Hematopoietic multipotent progenitor cell treated with erythropoietin and hydrocortisone succinate and interleukin-3 and kit ligand, for 8 days (in vitro differentiated cells): ENCODE measurements at regions not wholly inside any gene's neighbourhood (a gene's known extent, or its start where the extent isn't known, plus 50 kb on each side); places are given as distances from the start of the nearest gene placed in this dataset.
"Not testable (repeated sequence)": the region's sequence is repeated elsewhere in the genome, so short reads cannot be mapped to it uniquely, and the experiment has no call there.

ENCODE experiments used
- DNase-seq: peaks from one replicate; pipeline ENCODE4 v3.0.0-alpha.2; 2015

DNA sequence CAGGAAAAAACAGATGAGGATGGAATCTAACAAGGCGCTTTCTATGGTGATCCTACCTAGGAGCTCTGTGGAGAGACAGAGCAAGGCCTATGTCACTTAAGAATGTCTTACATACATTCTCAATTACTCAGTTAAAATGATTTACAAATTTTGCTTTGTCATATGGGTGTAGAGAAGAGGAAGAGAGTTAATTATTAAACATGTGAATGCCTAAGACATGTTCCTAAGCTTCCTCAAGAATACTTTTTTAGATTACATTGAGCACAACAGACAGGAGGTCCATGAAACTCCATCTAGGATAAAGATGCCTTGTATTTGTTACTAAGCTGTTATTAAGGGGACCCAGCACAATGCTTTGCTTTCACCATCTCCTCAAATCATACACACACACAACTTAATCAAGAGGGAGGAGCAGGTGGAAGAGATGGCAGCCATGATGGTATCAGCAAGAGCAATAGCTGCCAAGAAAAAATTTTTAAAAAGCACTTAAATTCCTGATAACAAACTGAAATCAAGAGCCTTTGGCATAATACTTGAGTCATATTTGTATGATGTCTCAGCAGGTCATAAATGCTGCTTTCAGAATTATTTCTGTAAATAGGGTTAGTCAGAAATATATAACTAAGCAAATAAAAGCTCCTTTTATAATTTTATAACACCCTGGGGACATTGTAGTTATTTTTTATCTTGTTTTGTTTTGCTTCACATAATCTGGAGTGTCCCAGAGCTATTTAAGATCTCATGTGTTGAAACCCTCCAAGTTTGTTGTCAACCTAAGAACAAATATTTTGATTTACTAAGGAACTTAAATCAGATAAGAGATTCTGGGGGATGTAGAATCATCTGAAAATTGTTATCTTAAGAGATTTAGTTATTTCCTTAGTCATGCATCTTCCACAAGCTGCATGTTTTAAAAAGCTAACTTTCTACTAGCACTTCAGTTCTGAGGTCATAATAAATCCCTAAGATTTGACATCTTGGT, 70.0 kb upstream of the CD2AP start:
- no peak for DNase-seq

DNA sequence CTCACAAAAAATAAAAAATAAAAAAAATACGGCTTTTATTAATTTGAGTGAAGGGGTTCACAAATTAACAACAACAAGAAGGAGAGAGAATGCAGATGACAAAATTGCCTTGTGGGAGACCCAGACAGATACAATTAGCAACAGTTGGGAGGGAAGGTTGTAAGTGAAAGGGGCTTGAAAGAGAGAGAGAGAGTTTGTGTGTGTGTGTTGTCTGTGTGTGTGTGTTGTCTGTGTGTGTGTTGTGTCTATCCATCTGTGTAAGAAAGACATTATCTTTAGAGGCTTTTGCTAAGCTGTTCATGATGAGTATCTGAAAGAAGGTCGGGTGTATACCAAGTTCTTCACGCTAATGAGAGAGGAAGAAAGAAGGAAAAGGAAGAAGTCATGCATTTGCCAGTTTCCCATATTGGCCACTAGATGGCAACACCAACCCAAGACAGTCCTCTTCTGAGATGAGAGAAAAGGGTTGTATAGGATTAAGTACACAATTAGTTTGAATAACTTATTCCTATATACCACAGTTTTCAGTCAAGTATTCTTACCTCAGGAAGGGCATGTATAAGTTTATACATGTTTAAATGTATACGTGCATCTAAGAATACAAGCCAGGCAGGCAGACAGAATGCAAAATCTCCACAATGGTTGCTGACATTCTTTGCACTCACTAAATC, 63.7 kb upstream of the CD2AP start:
- DNase-seq: peak; percentile 91

DNA sequence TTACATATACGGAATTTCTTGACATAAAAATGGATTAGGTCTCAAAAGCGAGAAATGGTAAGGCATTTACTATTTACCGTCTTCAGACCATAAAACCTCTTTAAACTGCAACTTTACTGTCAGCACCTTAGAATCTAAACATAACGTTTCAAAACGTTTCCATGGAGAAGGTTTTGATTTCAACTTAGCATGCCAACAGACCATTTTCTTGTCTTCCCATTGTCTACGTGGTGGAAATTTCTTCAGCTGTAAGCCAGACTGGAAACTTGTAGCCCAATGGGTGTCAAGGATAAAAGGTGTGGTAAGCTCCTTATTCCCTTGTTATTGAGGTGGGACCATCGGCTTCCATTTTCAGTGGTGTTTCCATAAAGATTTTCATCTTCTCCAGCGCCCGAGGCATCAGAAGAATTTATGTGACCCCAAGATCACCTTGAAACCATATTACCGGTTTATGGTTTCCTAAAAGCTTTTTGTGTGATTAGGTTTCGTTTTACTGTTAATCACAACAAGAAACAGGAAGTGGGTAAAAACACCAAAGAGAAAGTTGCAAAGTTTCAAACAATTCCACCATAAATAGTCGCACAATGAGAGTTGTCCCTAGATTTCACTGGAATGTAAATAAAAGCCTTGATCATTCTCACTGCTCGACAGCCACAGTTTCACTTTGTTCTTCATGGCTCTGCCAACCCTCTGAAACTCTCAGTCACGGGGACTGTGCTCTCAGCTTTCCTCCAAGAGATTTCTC, 63.0 kb upstream of the CD2AP start:
- peak; percentile 53 for DNase-seq

DNA sequence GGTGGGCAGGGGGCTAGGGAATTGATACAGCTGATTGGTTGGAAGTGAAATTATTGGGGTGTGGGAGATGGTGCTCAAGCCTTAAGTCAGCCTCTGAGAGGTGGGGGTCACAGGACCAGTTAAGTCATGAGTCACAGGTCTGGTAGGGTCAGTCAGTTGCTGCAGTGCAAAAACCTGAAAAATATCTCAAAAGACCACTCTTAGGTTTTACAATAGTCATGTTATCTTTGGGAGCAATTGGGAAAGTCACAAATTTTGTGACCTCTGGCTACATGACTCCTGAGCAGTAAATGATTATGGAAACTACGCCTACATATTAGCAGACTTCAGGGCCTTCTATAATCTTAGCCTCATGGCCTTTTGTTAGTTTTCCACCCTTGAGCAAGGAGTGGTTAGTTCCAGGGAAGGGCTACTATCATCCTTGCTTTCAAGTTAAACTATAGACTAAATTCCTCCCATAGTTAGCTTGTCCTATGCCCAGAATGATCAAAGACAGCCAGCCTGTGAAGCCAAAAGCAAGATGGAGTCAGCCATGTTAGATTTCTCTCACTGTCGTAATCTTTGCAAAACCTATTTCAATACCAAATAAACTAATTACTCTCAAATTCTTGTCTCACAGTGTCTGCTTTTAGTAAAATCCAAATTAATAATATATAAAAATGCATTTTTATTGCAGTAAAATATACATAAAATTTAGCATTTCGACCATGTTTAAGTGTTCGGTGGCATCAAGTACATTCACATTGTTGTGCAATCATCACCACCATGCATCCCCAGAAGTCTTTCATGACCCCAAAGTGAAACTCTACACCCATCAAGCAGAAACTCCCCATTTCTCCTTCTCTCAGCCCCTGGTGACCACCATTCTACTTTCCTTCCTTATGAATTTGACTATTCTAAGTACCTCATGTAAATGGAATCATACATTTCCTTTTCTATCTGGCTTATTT, 60.9 kb upstream of the CD2AP start:
- DNase-seq: no peak

DNA sequence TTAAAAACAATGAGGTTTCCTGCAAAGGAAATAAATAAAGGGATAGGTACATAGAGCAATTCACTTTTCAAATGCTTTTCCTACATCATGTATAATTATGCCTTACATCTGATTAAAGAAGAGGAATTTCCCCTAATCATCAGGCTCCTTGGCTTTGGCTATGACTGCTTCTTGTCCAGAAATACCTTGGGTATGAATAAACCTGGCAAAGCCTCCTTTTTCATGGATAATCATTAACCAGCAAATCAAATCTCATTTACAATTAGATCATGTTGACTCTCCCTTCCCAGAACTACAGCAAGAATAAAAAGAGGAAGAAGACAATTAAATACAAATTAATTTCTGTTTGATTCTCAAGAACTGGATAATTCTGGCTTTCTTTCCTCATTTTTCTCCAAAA, 58.0 kb upstream of the CD2AP start:
- DNase-seq: no peak

DNA sequence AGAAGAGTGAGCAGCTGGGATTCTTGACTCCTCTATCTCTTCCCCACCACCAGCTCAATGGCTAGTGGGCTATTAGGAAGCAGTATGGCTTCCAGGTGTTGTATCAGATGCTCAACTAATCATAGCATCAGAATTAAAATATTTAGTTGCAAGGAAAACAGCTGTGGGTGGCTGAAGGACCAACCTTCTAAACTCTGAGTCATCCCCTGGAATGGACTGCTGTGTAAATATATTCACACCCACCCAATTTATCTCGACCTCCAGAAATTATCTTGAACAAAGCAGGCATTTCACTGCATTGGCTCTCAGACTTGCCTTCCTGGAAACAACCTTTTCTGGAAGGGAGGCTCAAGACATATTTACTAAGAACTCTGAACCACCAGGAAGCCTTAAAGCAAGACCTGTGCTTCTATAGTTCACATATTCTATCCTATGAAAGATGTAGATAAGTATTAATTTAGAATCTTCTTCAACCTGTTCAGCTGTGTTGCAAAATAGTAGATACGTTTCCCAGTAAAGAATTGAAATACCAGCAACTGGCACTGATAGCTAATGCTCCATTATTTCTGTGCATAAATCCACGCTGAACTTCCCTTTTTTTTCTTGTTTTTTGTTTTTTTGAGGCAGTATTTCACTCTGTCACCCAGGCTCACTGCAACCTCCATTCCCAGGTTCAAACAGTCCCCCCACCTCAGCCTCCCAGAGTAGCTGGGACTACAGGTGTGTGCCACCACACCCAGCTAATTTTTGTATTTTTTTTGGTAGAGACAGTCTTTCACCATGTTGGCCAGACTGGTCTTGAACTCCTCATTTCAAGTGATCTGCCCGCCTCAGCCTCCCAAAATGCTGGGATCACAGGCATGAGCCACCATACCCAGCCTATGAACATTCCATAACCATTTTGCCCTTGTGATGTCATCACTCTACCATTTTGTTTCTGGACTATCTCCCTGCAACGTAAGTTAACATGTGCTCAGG, 56.9 kb upstream of the CD2AP start:
- DNase-seq: peak; percentile 99

DNA sequence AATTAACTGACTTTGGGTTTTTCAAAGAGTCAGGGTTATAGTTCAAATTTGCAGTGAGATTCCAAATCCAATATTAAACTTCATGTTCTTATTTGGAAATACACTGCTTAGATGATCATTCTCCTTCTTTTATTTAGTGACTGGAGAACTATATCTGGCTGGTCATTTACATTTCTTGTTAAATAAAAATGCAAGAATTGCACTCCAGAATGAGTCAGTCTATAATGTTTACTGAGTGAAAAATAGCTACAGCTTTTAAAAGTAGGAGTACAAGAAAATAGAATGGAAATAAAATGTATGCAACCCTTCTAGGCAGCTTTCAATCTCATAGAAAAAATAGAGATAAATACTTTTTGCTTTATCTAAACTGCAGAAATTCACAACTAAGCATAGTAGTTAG, 54.5 kb upstream of the CD2AP start:
- no peak for DNase-seq

DNA sequence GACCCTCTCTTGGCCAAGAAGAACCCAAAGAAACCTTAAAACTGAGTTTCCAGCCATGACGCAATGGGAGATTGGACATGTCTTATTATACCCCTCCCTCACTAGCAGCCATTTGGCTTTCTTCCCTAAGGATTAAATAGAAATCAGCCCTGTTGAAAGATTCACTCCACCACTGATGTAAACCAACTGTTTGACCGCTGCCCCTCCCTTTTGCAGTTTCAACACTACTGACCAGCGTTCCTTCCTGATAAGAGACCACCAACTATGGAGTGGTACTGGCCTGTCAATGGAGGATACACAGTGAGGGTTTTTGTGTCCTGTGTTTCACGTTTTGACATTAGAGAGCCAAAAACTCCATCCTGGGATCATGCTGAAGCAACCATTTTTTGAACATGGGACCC, 53.2 kb upstream of the CD2AP start:
- DNase-seq: no peak

DNA sequence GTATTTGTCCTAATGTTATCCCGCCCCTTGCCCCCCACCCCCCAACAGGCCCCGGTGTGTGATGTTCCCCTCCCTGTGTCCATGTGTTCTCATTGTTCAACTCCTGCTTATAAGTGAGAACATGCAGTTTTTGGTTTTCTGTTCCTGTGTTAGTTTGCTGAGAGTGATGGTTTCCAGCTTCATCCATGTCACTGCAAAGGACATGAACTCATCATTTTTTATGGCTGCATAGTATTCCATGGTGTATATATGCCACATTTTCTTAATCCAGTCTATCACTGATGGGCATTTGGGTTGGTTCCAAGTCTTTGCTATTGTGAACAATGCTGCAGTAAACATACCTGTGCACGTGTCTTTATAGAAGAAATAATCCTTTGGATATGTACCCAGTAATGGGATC, 51.9 kb upstream of the CD2AP start:
- not testable (repeated sequence) for DNase-seq

DNA sequence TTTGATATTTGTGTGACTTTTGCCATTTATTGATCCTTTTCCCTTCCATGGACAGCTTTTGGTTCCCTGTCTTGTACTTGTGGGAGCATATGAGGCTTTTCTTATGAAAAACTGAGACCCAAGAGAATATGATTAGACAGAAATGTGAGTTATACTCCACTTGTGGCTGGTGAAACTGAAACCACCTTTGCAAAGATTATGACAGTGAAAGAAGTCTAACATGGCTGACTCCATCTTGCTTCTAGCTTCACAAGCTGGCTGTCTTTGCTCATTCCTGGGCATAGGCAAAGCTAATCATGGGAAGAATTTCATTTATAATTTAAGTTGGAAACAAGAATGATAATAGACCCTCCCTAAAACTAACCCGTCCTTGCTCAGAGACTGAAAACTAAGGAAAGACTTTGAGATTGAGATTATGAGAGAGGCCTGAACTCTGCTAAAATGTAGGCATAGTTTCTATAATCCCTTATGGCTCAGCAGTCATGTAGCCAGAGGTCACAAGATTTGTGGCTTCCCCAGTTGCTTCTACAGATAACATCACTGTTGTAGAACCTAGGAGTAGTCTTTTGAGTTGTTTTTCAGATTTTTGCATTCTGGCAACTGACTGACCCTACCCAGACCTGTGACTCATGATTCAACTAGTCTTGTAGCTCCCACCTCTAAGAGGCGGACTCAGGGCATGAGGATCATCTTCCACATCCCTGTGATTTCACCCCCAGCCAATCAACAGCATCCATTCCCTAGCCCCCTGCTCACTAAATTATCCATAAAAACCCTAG, 50.9 kb upstream of the CD2AP start:
- no peak for DNase-seq

DNA sequence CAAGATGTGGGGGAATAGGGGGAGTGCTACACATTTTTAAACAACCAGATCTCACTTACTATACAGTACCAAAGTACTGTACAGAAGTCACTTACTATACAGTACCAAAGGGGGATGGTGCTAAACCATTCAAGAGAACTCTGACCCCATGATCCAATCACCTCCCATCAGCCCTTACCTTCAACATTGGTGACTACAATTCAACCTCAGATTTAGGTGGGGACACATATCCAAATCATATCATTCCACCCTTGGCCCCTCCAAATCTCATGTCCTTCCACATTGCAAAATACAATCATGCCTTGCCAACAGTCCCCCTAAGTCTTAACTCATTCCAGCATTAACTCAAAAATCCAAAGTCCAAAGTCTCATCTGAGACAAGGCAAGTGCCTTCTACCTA, 49.9 kb upstream of the CD2AP start:
- DNase-seq: no peak
